ENCODE measurements at regions not wholly inside any gene's neighbourhood (a gene's known extent, or its start where the extent isn't known, plus 50 kb on each side); places are given as distances from the start of the nearest gene placed in this dataset.
A peak's percentile ranks its signal among the peaks of the same experiment; 100 is the strongest.

GRCh38 chr12:77299001-77299400 is 233.6 kb upstream of the E2F7 start:
- no peak overlapping the region for H3K4me3 ChIP-seq (ENCODE audit: control insufficient read depth, low read depth, low read length)
- no peak for TF ChIP-seq CTCF (conservative IDR thresholded peaks at IDR 0.05; ENCODE audit: control insufficient read depth, insufficient read depth, low read depth, low read length)
- DNase-seq (ENCODE audit: low read depth) = peak; percentile 91

- DNase-seq (ENCODE audit: low read depth) = peak; percentile 41
These were observed 228.6 kb upstream of the E2F7 start for GRCh38 chr12:77294016-77294415.

GRCh38 chr12:77274926-77275325 is 209.6 kb upstream of the E2F7 start:
- no peak overlapping the region for H3K4me3 ChIP-seq (ENCODE audit: control insufficient read depth, low read depth, low read length)
- no peak for DNase-seq (ENCODE audit: low read depth)
- no peak for TF ChIP-seq CTCF (conservative IDR thresholded peaks at IDR 0.05; ENCODE audit: control insufficient read depth, insufficient read depth, low read depth, low read length)

More at GRCh38 chr12:77294016-77294415, 228.6 kb upstream of the E2F7 start:
- no peak overlapping the region for H3K4me3 ChIP-seq (ENCODE audit: control insufficient read depth, low read depth, low read length)
- no peak for TF ChIP-seq CTCF (conservative IDR thresholded peaks at IDR 0.05; ENCODE audit: control insufficient read depth, insufficient read depth, low read depth, low read length)

GRCh38 chr12:77273898-77274297 is 208.5 kb upstream of the E2F7 start:
- no peak for TF ChIP-seq CTCF (conservative IDR thresholded peaks at IDR 0.05; ENCODE audit: control insufficient read depth, insufficient read depth, low read depth, low read length)
- no peak overlapping the region for H3K4me3 ChIP-seq (ENCODE audit: control insufficient read depth, low read depth, low read length)
- DNase-seq (ENCODE audit: low read depth) = no peak

GRCh38 chr12:77256956-77257355 is 191.6 kb upstream of the E2F7 start:
- no peak overlapping the region for H3K4me3 ChIP-seq (ENCODE audit: control insufficient read depth, low read depth, low read length)
- no peak for TF ChIP-seq CTCF (conservative IDR thresholded peaks at IDR 0.05; ENCODE audit: control insufficient read depth, insufficient read depth, low read depth, low read length)
- peak; percentile 18 for DNase-seq (ENCODE audit: low read depth)

GRCh38 chr12:77253321-77253720 is 188.0 kb upstream of the E2F7 start:
- TF ChIP-seq CTCF (conservative IDR thresholded peaks at IDR 0.05; ENCODE audit: control insufficient read depth, insufficient read depth, low read depth, low read length) = no peak
- DNase-seq (ENCODE audit: low read depth) = no peak
- no peak overlapping the region for H3K4me3 ChIP-seq (ENCODE audit: control insufficient read depth, low read depth, low read length)

GRCh38 chr12:77251799-77252198 is 186.4 kb upstream of the E2F7 start:
- DNase-seq (ENCODE audit: low read depth) = no peak
- TF ChIP-seq CTCF (conservative IDR thresholded peaks at IDR 0.05; ENCODE audit: control insufficient read depth, insufficient read depth, low read depth, low read length) = no peak
- no peak overlapping the region for H3K4me3 ChIP-seq (ENCODE audit: control insufficient read depth, low read depth, low read length)
